ENCODE measurements at regions not wholly inside any gene's neighbourhood (a gene's known extent, or its start where the extent isn't known, plus 50 kb on each side); places are given as distances from the start of the nearest gene placed in this dataset.
"Not testable (repeated sequence)": the region's sequence is repeated elsewhere in the genome, so short reads cannot be mapped to it uniquely, and the experiment has no call there.

DNA sequence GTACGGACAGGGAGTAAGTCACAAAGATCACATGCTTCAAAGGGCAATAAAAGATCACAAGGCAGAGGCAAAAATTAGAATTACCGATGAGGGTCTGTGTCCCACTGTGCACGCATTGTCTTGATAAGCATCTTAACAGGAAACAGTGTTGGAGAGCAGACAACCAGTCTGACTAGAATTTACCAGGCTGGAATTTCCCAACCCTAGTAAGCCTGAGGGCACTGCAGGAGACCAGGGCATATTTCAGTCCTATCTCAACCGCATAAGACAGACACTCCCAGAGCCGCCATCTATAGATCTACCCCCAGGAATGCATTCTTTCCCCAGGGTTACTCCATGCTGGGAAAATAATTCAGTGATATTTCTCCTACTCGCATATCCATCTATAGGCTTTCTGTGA lies 66.2 kb upstream of the MAGEB2 start:
- not testable (repeated sequence) for TF ChIP-seq RXRA (IDR thresholded peaks at IDR 0.05; ENCODE audit: borderline replicate concordance, low read depth); NRF1 (IDR thresholded peaks at IDR 0.05; ENCODE audit: low read depth, low read length); POLR2AphosphoS5 (IDR thresholded peaks at IDR 0.05; ENCODE audit: low read depth, low read length); TCF12 (IDR thresholded peaks at IDR 0.05); SIN3A (IDR thresholded peaks at IDR 0.05; ENCODE audit: borderline replicate concordance, low read depth, low read length); YY1 (IDR thresholded peaks at IDR 0.05; ENCODE audit: low read depth)
- TF ChIP-seq, protein P1, sequence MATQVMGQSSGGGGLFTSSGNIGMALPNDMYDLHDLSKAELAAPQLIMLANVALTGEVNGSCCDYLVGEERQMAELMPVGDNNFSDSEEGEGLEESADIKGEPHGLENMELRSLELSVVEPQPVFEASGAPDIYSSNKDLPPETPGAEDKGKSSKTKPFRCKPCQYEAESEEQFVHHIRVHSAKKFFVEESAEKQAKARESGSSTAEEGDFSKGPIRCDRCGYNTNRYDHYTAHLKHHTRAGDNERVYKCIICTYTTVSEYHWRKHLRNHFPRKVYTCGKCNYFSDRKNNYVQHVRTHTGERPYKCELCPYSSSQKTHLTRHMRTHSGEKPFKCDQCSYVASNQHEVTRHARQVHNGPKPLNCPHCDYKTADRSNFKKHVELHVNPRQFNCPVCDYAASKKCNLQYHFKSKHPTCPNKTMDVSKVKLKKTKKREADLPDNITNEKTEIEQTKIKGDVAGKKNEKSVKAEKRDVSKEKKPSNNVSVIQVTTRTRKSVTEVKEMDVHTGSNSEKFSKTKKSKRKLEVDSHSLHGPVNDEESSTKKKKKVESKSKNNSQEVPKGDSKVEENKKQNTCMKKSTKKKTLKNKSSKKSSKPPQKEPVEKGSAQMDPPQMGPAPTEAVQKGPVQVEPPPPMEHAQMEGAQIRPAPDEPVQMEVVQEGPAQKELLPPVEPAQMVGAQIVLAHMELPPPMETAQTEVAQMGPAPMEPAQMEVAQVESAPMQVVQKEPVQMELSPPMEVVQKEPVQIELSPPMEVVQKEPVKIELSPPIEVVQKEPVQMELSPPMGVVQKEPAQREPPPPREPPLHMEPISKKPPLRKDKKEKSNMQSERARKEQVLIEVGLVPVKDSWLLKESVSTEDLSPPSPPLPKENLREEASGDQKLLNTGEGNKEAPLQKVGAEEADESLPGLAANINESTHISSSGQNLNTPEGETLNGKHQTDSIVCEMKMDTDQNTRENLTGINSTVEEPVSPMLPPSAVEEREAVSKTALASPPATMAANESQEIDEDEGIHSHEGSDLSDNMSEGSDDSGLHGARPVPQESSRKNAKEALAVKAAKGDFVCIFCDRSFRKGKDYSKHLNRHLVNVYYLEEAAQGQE (IDR thresholded peaks at IDR 0.05; ENCODE audit: low read depth, low read length) = not testable (repeated sequence)
- TF ChIP-seq, protein P2, sequence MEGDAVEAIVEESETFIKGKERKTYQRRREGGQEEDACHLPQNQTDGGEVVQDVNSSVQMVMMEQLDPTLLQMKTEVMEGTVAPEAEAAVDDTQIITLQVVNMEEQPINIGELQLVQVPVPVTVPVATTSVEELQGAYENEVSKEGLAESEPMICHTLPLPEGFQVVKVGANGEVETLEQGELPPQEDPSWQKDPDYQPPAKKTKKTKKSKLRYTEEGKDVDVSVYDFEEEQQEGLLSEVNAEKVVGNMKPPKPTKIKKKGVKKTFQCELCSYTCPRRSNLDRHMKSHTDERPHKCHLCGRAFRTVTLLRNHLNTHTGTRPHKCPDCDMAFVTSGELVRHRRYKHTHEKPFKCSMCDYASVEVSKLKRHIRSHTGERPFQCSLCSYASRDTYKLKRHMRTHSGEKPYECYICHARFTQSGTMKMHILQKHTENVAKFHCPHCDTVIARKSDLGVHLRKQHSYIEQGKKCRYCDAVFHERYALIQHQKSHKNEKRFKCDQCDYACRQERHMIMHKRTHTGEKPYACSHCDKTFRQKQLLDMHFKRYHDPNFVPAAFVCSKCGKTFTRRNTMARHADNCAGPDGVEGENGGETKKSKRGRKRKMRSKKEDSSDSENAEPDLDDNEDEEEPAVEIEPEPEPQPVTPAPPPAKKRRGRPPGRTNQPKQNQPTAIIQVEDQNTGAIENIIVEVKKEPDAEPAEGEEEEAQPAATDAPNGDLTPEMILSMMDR (IDR thresholded peaks at IDR 0.05) = not testable (repeated sequence)
- TF ChIP-seq, protein P3, sequence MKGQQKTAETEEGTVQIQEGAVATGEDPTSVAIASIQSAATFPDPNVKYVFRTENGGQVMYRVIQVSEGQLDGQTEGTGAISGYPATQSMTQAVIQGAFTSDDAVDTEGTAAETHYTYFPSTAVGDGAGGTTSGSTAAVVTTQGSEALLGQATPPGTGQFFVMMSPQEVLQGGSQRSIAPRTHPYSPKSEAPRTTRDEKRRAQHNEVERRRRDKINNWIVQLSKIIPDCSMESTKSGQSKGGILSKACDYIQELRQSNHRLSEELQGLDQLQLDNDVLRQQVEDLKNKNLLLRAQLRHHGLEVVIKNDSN (IDR thresholded peaks at IDR 0.05; ENCODE audit: borderline replicate concordance, low read depth) = not testable (repeated sequence)

Measured in SK-N-SH (cell line).